ENCODE measurements at regions not wholly inside any gene's neighbourhood (a gene's known extent, or its start where the extent isn't known, plus 50 kb on each side); places are given as distances from the start of the nearest gene placed in this dataset.
"Not testable (repeated sequence)": the region's sequence is repeated elsewhere in the genome, so short reads cannot be mapped to it uniquely, and the experiment has no call there.

GRCh38 chr13:104571161-104571892 is 1505.1 kb upstream of the SLC10A2 start:
- DNase-seq, result no peak

GRCh38 chr13:104567114-104567513 is 1500.9 kb upstream of the SLC10A2 start:
- DNase-seq, result no peak

DNA sequence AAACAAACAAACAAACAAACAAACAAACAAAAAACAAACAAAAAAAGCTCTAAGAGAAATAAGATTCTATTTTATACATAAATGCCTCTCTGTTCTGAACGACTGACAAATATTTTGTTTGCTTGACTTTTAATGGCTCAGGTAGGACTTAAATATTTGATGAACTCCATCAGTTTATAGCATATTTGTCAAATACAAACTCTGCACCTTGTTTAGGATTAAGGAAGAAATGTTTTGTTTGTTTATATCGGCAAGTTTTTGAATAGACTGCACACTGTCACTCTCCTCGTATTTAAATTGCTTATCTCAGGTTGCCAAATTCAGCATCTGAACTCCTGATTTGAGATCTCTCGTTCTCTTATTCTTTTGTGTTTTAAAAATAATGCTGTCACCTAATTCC is 1499.7 kb upstream of the SLC10A2 start:
- DNase-seq, result no peak

DNA sequence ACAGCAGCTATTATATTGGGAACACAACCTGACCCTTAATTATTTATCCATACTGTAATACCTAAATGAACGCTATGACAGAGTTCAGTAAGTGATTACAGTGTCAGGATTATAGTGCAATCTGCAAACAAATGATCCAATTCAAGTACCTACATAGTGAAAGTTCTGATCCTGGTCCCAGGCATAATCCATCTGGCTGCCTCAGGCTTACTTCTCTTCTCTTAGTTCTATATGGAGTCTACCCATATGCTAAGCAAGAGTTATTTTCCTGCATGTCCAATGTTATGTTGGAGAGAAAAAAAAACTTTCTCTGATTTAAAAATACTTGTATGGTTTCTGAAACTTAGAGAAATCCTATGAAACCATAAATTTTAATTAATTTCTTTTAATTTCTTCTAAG is 1487.7 kb upstream of the SLC10A2 start:
- no peak for DNase-seq

DNA sequence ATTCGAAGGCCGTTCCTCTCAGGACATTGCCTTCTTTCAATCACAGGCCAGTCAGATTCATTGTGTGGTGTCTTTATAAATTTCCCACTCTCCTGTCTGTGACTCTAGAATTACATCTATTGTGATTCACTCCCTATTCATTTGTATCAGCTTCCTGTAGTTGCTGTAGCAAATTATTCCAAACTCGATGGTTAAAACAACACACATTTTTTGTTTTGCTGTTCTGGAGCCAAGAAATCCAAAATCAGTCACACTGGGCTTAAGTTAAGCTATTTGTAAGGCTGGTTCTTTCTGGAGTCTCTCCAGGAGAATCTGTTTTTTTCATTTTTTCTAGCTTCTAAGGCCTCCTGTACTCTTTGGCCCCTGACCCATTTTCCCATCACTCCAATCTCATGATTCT is 1487.0 kb upstream of the SLC10A2 start:
- DNase-seq, result no peak

DNA sequence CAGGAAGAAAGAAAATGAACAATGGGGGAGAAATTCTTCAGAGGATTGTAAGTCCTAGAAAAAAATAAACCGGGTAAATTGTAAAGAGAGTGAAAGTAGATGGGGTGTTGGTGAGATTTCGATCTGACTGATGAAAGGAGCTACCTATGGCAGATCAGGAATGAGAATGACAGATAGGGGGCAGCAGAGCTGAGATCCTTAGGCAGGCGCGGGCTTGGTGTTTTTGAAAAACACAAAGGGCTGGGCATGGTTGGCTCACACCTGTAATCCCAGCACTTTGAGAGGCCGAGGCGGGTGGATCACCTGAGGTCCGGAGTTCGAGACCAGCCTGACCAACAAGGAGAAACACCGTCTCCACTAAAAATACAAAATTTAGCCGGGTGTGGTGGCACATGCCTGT is 1468.6 kb upstream of the SLC10A2 start:
- DNase-seq, result no peak

- DNase-seq, result no peak
These were observed 1465.9 kb upstream of the SLC10A2 start for GRCh38 chr13:104532132-104532531.

DNA sequence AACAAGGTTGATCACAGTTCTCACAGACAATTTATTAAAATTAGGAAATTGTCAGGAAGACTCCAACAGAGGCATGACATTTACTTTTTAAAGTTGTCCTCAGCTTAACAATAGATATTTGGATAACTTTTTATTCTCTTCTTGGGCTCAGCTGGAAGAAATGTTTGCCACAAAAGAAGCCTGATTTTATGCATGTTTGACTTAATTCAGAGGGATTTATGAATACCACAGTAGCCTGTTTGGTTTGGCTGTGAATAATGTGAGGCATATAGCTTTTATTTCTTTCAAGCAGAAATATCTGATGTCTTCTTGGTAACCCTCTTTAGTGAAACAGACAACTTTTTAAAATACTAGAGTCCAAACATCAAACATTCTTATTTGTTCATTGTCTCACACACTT is 1464.5 kb upstream of the SLC10A2 start:
- DNase-seq, result no peak

DNA sequence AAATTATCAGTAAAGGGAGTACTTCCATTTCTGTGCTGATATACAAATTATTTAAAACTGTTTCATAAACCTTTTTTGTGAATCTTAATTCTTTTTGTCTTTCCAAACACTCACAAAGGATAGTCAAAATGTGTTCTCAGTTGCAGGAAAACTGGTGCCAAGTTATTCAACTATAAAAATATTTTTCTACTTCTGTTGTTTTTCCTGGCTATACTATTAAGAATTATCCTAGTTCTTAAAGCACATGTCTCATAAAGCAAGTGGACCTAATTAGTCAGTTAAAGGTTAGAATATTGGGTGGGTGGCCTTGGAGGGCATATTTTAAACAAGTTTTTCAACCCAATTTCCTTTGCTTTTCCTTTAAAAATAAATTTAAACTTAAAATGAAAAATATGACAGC is 1460.3 kb upstream of the SLC10A2 start:
- DNase-seq, result no peak

- no peak for DNase-seq
These were observed 1459.2 kb upstream of the SLC10A2 start for GRCh38 chr13:104525467-104525866.

DNA sequence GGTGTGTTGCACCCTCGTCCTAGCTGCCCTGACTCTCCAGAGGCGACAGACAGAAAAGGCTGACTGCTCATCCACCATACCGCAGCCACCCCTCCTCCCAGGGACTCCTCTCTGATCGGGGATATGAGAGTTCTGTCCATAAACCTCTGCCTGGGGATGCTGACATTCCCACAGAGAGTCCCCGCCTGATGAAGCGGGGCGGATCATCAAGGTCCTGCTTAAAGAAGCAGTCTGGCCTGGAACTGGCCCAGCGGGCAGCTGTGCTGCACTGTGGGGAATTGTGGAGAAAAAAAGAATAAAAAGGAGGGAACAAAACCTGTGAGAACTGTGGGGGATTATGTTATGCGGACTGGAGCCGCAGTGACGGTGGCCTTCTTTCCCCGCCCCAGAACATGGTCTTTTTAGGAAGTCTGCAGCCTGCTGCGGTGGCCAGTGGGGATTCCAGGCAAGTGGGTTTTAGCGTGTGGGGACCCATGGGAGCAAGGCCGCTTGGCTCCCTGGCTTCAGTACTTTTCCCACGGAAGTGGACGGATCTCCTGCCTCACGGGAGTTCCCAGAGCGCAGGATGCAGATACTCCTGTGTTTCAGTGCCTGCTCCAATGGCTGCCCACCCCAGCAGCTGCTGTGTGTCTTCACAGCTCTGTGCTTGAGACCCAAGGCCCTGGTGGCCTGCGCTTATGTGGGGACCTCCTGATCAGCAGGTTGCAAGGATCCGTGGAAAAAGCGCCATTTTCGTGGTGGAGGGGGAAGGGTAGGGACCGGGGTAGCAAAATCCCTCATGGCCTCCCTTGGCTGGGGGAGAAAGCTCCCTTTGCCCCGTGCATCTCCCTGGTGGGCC is 1456.2 kb upstream of the SLC10A2 start:
- no peak for DNase-seq

- no peak for DNase-seq
These were observed 1444.2 kb upstream of the SLC10A2 start for GRCh38 chr13:104510422-104510821.

DNA sequence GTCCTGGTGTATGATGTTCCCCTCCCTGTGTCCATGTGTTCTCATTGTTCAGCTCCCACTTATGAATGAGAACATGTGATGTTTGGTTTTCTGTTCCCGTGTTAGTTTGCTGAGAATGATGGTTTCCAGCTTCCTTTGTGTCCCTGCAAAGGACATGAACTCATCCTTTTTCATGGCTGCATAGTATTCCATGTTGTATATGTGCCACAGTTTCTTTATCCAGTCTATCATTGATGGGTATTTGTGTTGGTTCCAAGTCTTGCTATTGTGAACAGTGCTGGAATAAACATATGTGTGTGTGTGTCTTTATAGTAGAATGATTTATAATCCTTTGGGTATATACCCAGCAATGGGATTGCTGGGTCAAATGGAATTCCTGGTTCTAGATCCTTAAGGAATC is 1427.3 kb upstream of the SLC10A2 start:
- DNase-seq, result not testable (repeated sequence)

- no peak for DNase-seq
These were observed 1425.7 kb upstream of the SLC10A2 start for GRCh38 chr13:104491916-104492315.

DNA sequence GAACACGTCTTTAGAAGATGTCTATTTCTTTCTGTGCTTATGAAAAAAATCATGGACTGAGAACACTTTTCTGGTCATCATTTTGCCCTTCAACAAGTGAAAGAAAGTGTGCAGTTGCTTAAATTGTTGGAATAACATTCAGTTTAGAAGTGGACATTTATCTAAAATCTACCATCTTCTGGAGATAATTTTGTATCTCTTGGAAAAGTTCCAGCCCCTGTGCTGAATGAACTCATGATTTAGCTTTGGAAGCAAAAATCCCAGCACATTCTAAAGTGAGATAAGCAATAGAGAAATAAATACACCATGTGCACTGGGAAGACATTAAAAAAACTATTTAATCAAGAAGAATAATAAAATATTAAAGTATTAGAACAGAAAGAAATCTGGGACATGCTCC is 1420.8 kb upstream of the SLC10A2 start:
- DNase-seq, result no peak

- DNase-seq, result no peak
These were observed 1419.4 kb upstream of the SLC10A2 start for GRCh38 chr13:104485571-104485970.

DNA sequence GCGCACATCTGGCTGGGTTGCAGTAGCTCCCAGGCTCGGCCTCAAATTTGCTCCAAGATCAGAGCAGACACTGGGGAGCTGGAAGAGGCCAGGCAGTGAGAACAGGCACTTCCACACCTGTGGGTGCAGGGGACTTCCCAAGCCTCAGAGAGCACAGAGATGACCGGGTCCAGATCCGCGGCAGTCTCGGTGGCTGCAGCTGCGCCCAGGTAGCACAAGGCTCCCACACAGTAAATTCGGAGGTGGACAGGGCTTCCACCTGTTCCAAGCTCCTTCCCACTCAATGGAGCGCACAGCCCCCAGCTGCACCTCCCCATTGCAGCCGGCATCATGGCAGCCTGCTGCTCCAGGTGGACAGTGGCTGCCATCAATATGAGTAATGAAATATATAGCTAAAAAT is 1417.4 kb upstream of the SLC10A2 start:
- DNase-seq, result no peak

DNA sequence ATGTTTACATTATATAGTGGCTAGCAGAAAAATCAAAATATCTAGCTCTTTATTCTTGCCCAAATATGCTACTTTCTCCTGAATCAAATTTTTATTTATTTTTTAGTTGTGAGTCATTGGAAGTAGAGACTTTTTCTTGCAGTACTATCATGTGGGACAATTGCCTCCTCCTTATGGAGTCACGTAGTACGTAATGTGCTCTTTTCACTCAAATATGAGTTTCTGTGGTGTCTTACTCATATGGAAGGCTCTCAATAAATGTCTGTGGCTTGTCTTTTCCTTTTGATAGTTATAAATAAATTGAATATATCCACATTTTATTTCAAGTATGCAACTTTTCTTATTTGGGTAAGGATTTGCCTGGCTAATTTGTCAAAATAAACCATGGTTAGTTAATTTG is 1411.0 kb upstream of the SLC10A2 start:
- DNase-seq, result no peak

- no peak for DNase-seq
These were observed 1407.7 kb upstream of the SLC10A2 start for GRCh38 chr13:104473936-104474335.

GRCh38 chr13:104466016-104466415 is 1399.8 kb upstream of the SLC10A2 start:
- no peak for DNase-seq

DNA sequence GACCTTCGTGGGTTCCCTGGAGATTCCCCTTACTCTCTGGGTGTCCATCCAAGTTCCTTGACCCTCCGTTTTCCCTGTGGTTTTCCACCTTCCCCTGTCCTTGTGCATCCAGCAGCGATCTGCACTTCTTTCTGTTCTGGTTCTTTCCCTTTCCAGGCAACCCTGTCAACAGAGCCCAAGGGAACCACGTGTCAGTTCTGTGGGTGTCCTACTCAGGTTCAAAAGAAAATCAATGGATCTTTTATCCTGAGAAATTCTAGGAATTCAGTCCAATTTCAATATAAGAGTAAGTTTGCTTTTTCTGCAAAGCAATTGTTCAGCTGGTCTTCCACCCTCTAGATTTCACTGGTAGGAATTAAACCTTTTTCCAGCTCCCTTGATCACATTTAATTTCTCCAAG is 1394.8 kb upstream of the SLC10A2 start:
- no peak for DNase-seq

DNA sequence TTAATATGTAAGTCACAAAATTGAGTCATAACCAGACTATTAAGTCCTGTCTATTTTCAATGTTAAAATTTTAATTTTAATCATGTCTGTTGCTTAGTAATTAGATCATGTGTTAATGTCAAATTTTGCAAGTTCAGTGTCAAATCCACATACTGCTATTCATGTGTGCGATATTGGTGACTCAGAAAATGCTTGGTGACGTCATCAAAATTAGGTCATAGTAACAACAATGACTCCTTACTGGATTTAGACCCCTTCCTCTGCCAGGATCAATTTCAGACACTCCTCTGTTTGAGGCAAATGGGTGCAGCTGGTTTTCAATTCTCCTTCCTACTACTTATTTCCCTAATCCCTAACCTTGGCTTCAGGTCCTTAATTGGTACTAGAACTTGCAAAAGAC is 1394.3 kb upstream of the SLC10A2 start:
- DNase-seq, result no peak

DNA sequence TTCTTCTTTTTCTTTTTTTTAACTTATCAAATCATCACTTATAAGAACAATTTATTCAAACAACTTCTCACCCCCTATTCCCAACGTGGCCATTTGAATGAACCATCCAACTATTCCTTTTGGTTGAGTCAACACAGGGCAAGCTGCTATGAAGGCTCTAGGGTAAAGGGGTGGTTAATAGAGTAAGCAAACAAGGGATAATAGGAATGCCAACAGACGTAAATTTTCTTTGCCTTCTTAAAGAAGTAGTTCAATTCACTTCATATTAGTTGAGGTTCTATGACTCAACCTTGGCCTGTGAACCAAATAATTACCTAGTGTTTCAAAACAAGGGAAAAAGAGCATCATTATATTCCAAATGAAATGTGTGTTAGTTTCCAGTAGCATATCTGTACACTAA is 1383.8 kb upstream of the SLC10A2 start:
- DNase-seq, result no peak

GRCh38 chr13:104447348-104447747 is 1381.1 kb upstream of the SLC10A2 start:
- no peak for DNase-seq

DNA sequence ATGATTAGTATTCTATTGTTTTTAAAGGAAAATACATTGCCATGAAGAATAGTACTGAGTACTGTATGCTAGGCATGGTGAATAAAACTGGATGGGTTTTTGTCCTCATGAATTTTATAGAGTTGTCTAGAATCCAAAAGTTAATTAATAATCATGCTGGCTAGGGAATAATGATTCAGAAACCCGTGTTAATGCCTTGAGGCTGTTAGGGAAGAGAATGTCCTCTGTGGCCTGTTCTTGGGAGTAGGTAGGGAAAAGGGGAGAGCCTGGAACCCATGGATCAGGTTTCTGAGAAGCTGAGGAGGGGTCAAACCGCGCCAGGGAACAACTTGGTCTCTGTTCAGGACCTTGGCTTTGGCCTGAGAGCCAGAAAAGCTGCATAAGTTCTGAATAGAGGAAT is 1376.3 kb upstream of the SLC10A2 start:
- DNase-seq, result no peak
